ENCODE measurements at regions not wholly inside any gene's neighbourhood (a gene's known extent, or its start where the extent isn't known, plus 50 kb on each side); places are given as distances from the start of the nearest gene placed in this dataset.
"Not testable (repeated sequence)": the region's sequence is repeated elsewhere in the genome, so short reads cannot be mapped to it uniquely, and the experiment has no call there.

DNA sequence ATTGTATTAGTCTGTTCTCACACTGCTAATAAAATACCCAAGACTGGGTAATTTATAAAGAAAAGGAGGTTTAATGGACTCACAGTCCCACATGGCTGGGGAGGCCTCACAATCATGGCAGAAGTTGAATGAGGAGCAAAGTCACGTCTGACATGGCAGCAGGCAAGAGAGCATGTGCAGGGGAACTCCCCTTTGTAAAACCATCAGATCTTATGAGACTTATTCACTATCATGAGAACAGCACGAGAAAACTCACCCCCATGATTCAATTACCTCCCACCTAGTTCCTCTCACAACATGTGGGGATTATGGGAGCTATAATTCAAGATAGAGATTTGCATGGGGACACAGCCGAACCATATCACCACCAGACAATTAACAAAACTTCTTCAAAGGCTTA, 84.4 kb upstream of the ANKRD1 start:
- not testable (repeated sequence) for TF ChIP-seq EZH2phosphoT487 (IDR thresholded peaks at IDR 0.05; ENCODE audit: borderline replicate concordance, low read depth); SIN3A (IDR thresholded peaks at IDR 0.05; ENCODE audit: borderline replicate concordance, low read depth, low read length); POLR2AphosphoS5 (IDR thresholded peaks at IDR 0.05; ENCODE audit: low read depth, low read length); EP300 (IDR thresholded peaks at IDR 0.05; ENCODE audit: borderline replicate concordance in 1 of 2, low read depth in 1 of 2, low read length in 1 of 2); SMC3 (IDR thresholded peaks at IDR 0.05; ENCODE audit: low read depth, low read length); MXI1 (IDR thresholded peaks at IDR 0.05; ENCODE audit: low read depth, low read length); YY1 (IDR thresholded peaks at IDR 0.05; ENCODE audit: low read depth); RAD21 (IDR thresholded peaks at IDR 0.05; ENCODE audit: low read length); FOXJ3 (CRISPR knock-in tag; IDR thresholded peaks at IDR 0.05)
- TF ChIP-seq, protein P1, sequence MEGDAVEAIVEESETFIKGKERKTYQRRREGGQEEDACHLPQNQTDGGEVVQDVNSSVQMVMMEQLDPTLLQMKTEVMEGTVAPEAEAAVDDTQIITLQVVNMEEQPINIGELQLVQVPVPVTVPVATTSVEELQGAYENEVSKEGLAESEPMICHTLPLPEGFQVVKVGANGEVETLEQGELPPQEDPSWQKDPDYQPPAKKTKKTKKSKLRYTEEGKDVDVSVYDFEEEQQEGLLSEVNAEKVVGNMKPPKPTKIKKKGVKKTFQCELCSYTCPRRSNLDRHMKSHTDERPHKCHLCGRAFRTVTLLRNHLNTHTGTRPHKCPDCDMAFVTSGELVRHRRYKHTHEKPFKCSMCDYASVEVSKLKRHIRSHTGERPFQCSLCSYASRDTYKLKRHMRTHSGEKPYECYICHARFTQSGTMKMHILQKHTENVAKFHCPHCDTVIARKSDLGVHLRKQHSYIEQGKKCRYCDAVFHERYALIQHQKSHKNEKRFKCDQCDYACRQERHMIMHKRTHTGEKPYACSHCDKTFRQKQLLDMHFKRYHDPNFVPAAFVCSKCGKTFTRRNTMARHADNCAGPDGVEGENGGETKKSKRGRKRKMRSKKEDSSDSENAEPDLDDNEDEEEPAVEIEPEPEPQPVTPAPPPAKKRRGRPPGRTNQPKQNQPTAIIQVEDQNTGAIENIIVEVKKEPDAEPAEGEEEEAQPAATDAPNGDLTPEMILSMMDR (IDR thresholded peaks at IDR 0.05), result not testable (repeated sequence)
- TF ChIP-seq, protein P2, sequence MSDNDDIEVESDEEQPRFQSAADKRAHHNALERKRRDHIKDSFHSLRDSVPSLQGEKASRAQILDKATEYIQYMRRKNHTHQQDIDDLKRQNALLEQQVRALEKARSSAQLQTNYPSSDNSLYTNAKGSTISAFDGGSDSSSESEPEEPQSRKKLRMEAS (IDR thresholded peaks at IDR 0.05; ENCODE audit: low read depth), result not testable (repeated sequence)

Data from SK-N-SH (cell line).